Body of pancreas (tissue), 4 donors: ENCODE measurements at regions not wholly inside any gene's neighbourhood (a gene's known extent, or its start where the extent isn't known, plus 50 kb on each side); places are given as distances from the start of the nearest gene placed in this dataset.

ENCODE experiments used
- POLR2A ChIP-seq, 3 donors: fragments of 450-650 bp; IDR thresholded peaks; one replicate each; pipeline ENCODE4 v1.6.1; 2016; ENCODE audit warnings: antibody characterized with exemption in 3 of 3, mild to moderate bottlenecking in 2 of 3
- TF ChIP-seq, protein P1 (sequence below), 7 experiments: fragments of 450-650 bp in 4 of 7; fragments of 200-600 bp in 3 of 7; sonication (generic) in 3 of 7; IDR thresholded peaks; one replicate each; pipeline ENCODE4 v1.5.1; 2016 to 2019; ENCODE audit warnings: antibody characterized with exemption in 7 of 7

DNA sequence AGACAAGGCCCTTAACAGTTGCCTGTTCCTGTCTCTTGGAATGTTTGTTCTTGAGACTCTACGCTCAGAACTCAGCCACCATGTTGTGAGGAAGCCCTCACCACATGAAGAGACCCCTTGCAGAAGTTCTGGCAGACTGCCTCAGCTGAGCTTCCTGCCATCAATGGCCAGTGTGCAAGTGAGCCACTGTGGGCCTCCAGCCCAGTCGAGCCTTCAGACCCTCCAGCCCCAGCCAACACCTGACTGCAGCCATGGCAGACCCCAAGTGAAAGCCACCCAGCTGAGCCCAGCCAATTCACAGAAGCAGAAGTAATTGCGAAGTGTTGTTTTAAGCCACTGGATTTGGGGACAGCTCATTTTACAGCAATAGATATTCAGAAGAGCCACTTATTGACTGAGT, 78.3 kb downstream of the SNX5 start:
- TF ChIP-seq, protein P1, sequence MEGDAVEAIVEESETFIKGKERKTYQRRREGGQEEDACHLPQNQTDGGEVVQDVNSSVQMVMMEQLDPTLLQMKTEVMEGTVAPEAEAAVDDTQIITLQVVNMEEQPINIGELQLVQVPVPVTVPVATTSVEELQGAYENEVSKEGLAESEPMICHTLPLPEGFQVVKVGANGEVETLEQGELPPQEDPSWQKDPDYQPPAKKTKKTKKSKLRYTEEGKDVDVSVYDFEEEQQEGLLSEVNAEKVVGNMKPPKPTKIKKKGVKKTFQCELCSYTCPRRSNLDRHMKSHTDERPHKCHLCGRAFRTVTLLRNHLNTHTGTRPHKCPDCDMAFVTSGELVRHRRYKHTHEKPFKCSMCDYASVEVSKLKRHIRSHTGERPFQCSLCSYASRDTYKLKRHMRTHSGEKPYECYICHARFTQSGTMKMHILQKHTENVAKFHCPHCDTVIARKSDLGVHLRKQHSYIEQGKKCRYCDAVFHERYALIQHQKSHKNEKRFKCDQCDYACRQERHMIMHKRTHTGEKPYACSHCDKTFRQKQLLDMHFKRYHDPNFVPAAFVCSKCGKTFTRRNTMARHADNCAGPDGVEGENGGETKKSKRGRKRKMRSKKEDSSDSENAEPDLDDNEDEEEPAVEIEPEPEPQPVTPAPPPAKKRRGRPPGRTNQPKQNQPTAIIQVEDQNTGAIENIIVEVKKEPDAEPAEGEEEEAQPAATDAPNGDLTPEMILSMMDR (IDR thresholded peaks at IDR 0.05) = no peak
- no peak for TF ChIP-seq POLR2A (IDR thresholded peaks at IDR 0.05)
